GM18502 (cell line): ENCODE measurements at regions not wholly inside any gene's neighbourhood (a gene's known extent, or its start where the extent isn't known, plus 50 kb on each side); places are given as distances from the start of the nearest gene placed in this dataset.

Experiments used
- ATAC-seq: cut with Tn5 transposase; IDR thresholded peaks from one replicate; pipeline ENCODE4 v1.9.1; 2021; ENCODE audit warnings: mild to moderate bottlenecking; ENCODE audit not compliant: unreplicated experiment, poor library complexity

- ATAC-seq, result no peak
These were observed 1037.2 kb downstream of the SQOR start for GRCh38 chr15:46672041-46672440.

GRCh38 chr15:46676233-46677206, 1040.8 kb upstream of the SEMA6D start:
- ATAC-seq, result no peak

- ATAC-seq, result no peak
These were observed 1039.8 kb upstream of the SEMA6D start for GRCh38 chr15:46677491-46677890.

- ATAC-seq, result no peak
These were observed 1035.4 kb upstream of the SEMA6D start for GRCh38 chr15:46681901-46682300.

GRCh38 chr15:46682969-46683791, 1034.1 kb upstream of the SEMA6D start:
- no peak for ATAC-seq

- no peak for ATAC-seq
These were observed 1032.2 kb upstream of the SEMA6D start for GRCh38 chr15:46685096-46685495.

- ATAC-seq, result no peak
These were observed 1031.6 kb upstream of the SEMA6D start for GRCh38 chr15:46685681-46686080.

- no peak for ATAC-seq
These were observed 1021.0 kb upstream of the SEMA6D start for GRCh38 chr15:46696281-46696680.

GRCh38 chr15:46701346-46701745, 1016.0 kb upstream of the SEMA6D start:
- no peak for ATAC-seq

GRCh38 chr15:46701896-46702295, 1015.4 kb upstream of the SEMA6D start:
- no peak for ATAC-seq

- peak; percentile 80 for ATAC-seq
These were observed 1014.1 kb upstream of the SEMA6D start for GRCh38 chr15:46703020-46703861.

GRCh38 chr15:46703871-46704637, 1013.3 kb upstream of the SEMA6D start:
- ATAC-seq, result peak; percentile 58

- ATAC-seq, result no peak
These were observed 1009.9 kb upstream of the SEMA6D start for GRCh38 chr15:46707452-46707851.

- ATAC-seq, result no peak
These were observed 1009.1 kb upstream of the SEMA6D start for GRCh38 chr15:46708226-46708625.

- no peak for ATAC-seq
These were observed 1007.7 kb upstream of the SEMA6D start for GRCh38 chr15:46709460-46710083.

- ATAC-seq, result no peak
These were observed 1006.8 kb upstream of the SEMA6D start for GRCh38 chr15:46710401-46710960.

GRCh38 chr15:46713045-46713444, 1004.3 kb upstream of the SEMA6D start:
- ATAC-seq, result no peak

GRCh38 chr15:46714950-46715349, 1002.4 kb upstream of the SEMA6D start:
- no peak for ATAC-seq

- no peak for ATAC-seq
These were observed 994.0 kb upstream of the SEMA6D start for GRCh38 chr15:46723308-46723707.
